Naive thymus-derived CD4-positive, alpha-beta T cell (primary cell): ENCODE measurements at regions not wholly inside any gene's neighbourhood (a gene's known extent, or its start where the extent isn't known, plus 50 kb on each side); places are given as distances from the start of the nearest gene placed in this dataset.

Source experiments
- ATAC-seq: fragments of 150-1000 bp; cut with Tn5 transposase; 2 replicates; pipeline ENCODE4 v1.10.0; 2021; ENCODE audit warnings: mild to moderate bottlenecking, moderate library complexity
- CTCF ChIA-PET: fragments of 350-600 bp; sonication (Branson Sonifier 250); formaldehyde crosslinking; loops from one replicate; lab custom pipeline; 2021; ENCODE audit warnings: antibody characterized with exemption; lab: Charles Lee
- POLR2A ChIA-PET: fragments of 350-600 bp; sonication (Branson Sonifier 250); formaldehyde crosslinking; loops from one replicate; lab custom pipeline; 2021; ENCODE audit warnings: antibody characterized with exemption, inconsistent platforms; lab: Charles Lee
- DNase-seq, 9 donors: peaks; one replicate each; pipeline versions ENCODE4 v3.0.0 to v3.0.0-alpha.2; 2020 to 2022; ENCODE audit warnings: mixed read lengths in 1 of 9
- H3K27ac ChIP-seq: one replicate; pipeline ENCODE4 v1.7.0; 2013; ENCODE audit warnings: mild to moderate bottlenecking, low read depth, low read length, moderate library complexity
- H3K27me3 ChIP-seq, 2 donors: one replicate each; pipeline ENCODE4 v1.7.0; 2013; ENCODE audit warnings: low read length in 2 of 2, mild to moderate bottlenecking in 2 of 2, moderate library complexity in 2 of 2; ENCODE audit not compliant: control insufficient read depth in 2 of 2, insufficient read depth in 2 of 2
- H3K36me3 ChIP-seq, 3 experiments: 1 replicate in 2 of 3; 2 replicates in 1 of 3; pipeline ENCODE4 v1.7.0; 2013; ENCODE audit warnings: low read length in 3 of 3, mild to moderate bottlenecking in 3 of 3, moderate library complexity in 1 of 3; ENCODE audit not compliant: insufficient read depth in 3 of 3, control insufficient read depth in 2 of 3
- H3K4me1 ChIP-seq, 2 donors: one replicate each; pipeline ENCODE4 v1.7.0; 2013; ENCODE audit warnings: low read length in 2 of 2, mild to moderate bottlenecking in 2 of 2, moderate library complexity in 1 of 2; ENCODE audit not compliant: control insufficient read depth in 2 of 2, insufficient read depth in 2 of 2
- H3K4me3 ChIP-seq: 2 replicates; pipeline ENCODE4 v1.7.0; 2013; ENCODE audit warnings: mild to moderate bottlenecking, low read length
- H3K9me3 ChIP-seq, 3 experiments: 1 replicate in 2 of 3; 2 replicates in 1 of 3; pipeline ENCODE4 v1.7.0; 2013; ENCODE audit warnings: low read length in 3 of 3; ENCODE audit not compliant: control insufficient read depth in 2 of 3
- H3K27ac Mint-ChIP-seq, 9 donors: one replicate each; pipeline ENCODE4 v1.8.0; 2020 to 2022; ENCODE audit warnings: mixed read lengths in 9 of 9, mild to moderate bottlenecking in 8 of 9, moderate library complexity in 5 of 9, inconsistent platforms in 2 of 9
- H3K27me3 Mint-ChIP-seq, 5 donors: one replicate each; pipeline ENCODE4 v1.8.0; 2021 to 2022; ENCODE audit warnings: mixed read lengths in 5 of 5, mild to moderate bottlenecking in 1 of 5
- H3K36me3 Mint-ChIP-seq, 5 donors: one replicate each; pipeline ENCODE4 v1.8.0; 2020 to 2022; ENCODE audit warnings: mixed read lengths in 5 of 5, mild to moderate bottlenecking in 3 of 5, inconsistent platforms in 1 of 5
- H3K4me1 Mint-ChIP-seq, 7 donors: one replicate each; pipeline ENCODE4 v1.8.0; 2020 to 2022; ENCODE audit warnings: mixed read lengths in 7 of 7, mild to moderate bottlenecking in 3 of 7, inconsistent platforms in 1 of 7
- H3K4me3 Mint-ChIP-seq, 10 donors: one replicate each; pipeline ENCODE4 v1.8.0; 2020 to 2022; ENCODE audit warnings: mild to moderate bottlenecking in 10 of 10, mixed read lengths in 10 of 10, moderate library complexity in 6 of 10, inconsistent platforms in 2 of 10
- H3K9me3 Mint-ChIP-seq, 11 donors: one replicate each; pipeline ENCODE4 v1.8.0; 2020 to 2022; ENCODE audit warnings: mixed read lengths in 11 of 11, mild to moderate bottlenecking in 4 of 11, inconsistent platforms in 1 of 11, moderate library complexity in 1 of 11
- intact Hi-C, 2 donors: fragments of 100-400 bp; cut with micrococcal nuclease; formaldehyde crosslinking; loops; one replicate each; pipeline ENCODE4 v1.15.1; 2023

DNA sequence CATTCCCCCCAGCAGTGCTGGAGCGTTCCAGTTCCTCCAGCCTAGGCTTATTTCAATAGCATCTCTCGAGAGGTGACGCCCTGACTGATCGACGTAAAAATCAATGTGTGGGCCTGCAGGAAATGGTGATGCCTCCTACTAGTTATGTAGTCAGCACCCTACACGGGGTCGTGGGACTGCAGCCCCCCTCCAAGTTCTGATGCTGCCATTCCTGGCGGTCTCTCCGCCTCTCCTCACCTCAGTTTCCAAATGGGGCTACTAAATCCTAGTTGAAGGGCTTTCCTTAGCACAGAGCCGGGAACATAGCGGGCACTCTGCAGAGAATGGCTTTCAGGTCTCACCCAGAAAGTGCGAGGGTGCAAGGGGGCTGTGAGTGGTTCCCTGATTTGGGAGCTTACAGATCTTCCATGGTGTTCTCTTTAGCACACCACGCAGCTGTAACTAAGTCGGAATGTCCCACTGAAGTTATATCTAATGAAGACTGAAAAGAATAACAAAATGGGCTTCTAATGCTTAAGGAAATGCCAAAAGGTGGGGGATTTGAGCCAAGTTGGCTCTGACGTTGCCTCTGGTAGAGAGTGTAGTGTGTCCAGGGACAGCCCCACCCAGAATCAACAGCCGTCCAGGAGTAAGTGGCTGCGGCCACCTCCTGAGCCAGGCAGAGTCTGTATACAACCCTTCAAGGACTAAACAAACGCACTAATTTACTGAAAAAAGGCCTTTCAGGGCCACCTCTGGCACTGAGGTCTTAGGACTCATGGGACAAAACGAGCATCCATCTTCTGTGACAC lies 299.7 kb upstream of the FOXF1 start:
- H3K4me1 ChIP-seq: no peaks in the 10 kb centered on the region
- intact Hi-C loops: no loop called here

DNA sequence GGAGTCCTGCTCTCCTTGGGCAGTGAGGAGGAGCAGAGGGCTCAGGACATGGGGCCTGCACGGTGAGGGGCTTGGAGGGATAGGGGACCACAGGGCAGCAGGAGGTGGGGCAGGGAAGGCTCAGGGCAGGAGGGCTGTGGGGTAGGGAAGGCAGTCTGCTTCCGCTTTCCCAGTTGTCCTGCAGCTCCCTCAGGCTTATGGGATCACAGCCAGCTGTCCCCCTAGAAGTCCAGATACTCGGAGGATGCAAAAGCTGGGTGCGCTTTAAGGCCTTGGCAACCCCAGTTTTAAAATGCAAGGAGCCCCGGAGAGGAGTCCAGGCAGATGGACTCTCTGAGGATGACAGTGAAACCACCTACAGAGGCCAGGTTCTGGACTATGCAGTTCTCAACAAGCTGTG lies 299.1 kb upstream of the FOXF1 start:
- Histone ChIP-seq H3K36me3 (no peaks in the 10 kb centered on the region), H3K27me3 (no peaks in the 10 kb centered on the region), H3K9me3 (peaks cover 0 to 4% (median 0%) of the 10 kb centered on the region in 3 experiments), H3K4me1 (no peaks in the 10 kb centered on the region), H3K27ac (no peak overlapping the region), H3K4me3 (no peak overlapping the region)
- no peak overlapping the region for H3K27ac Mint-ChIP-seq
- ATAC-seq: no peak
- POLR2A ChIA-PET: no interaction called here
- H3K27me3 Mint-ChIP-seq: peaks cover 0 to 19% (median 4%) of the 10 kb centered on the region in 5 donors
- intact Hi-C loops: no loop called here
- CTCF ChIA-PET: no interaction called here
- H3K9me3 Mint-ChIP-seq: peaks cover 0 to 14% (median 7%) of the 10 kb centered on the region in 11 donors
- peaks cover 0 to 7% (median 3%) of the 10 kb centered on the region in 5 donors for H3K36me3 Mint-ChIP-seq
- no peak for DNase-seq
- no peak overlapping the region for H3K4me3 Mint-ChIP-seq
- peaks cover 0 to 10% (median 3%) of the 10 kb centered on the region in 7 donors for H3K4me1 Mint-ChIP-seq

More for the DNA sequence above, 299.7 kb upstream of the FOXF1 start:
- CTCF ChIA-PET: no interaction called here
- no peak overlapping the region for H3K4me3 ChIP-seq
- no peaks in the 10 kb centered on the region for H3K27me3 ChIP-seq
- no peak for ATAC-seq
- no peak overlapping the region for H3K27ac Mint-ChIP-seq
- H3K27ac ChIP-seq: no peak overlapping the region
- peaks cover 0 to 10% (median 3%) of the 10 kb centered on the region in 7 donors for H3K4me1 Mint-ChIP-seq
- peaks cover 0 to 14% (median 7%) of the 10 kb centered on the region in 11 donors for H3K9me3 Mint-ChIP-seq
- H3K36me3 ChIP-seq: no peaks in the 10 kb centered on the region
- H3K27me3 Mint-ChIP-seq: peaks cover 0 to 15% (median 4%) of the 10 kb centered on the region in 5 donors
- H3K4me3 Mint-ChIP-seq: no peak overlapping the region
- POLR2A ChIA-PET: no interaction called here
- DNase-seq: no peak
- peaks cover 0 to 4% (median 0%) of the 10 kb centered on the region in 3 experiments for H3K9me3 ChIP-seq
- H3K36me3 Mint-ChIP-seq: peaks cover 0 to 7% (median 3%) of the 10 kb centered on the region in 5 donors

DNA sequence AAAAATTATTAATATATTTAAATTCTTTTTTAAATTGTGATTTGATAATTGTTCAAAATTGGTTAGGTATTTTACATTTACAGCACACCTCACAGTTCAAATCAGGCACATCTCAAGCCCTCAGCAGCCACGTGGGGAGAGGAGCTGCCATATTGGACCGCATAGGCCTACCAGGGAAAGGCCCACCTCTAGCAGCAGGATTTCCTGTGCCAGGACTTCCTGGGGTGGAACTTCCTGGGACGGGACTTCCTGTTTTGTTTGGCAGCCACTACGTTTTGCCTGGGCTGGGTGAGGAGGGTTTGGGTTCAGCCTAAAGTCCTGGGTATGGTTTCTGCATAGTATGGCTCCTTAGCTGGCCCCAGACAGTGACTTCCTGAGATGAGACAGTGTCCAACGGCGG lies 298.5 kb upstream of the FOXF1 start:
- no peaks in the 10 kb centered on the region for H3K4me1 ChIP-seq
- peaks cover 0 to 14% (median 7%) of the 10 kb centered on the region in 11 donors for H3K9me3 Mint-ChIP-seq
- no peak for DNase-seq
- no peaks in the 10 kb centered on the region for H3K36me3 ChIP-seq
- H3K27me3 Mint-ChIP-seq: peaks cover 0 to 24% (median 4%) of the 10 kb centered on the region in 5 donors
- peaks cover 0 to 4% (median 0%) of the 10 kb centered on the region in 3 experiments for H3K9me3 ChIP-seq
- H3K36me3 Mint-ChIP-seq: peaks cover 0 to 7% (median 3%) of the 10 kb centered on the region in 5 donors
- ChIA-PET POLR2A (no interaction called here), CTCF (no interaction called here)
- no peak overlapping the region for H3K4me3 Mint-ChIP-seq
- ATAC-seq: no peak
- intact Hi-C loops: no loop called here
- peaks cover 0 to 10% (median 3%) of the 10 kb centered on the region in 7 donors for H3K4me1 Mint-ChIP-seq
- H3K27ac ChIP-seq: no peak overlapping the region
- no peak overlapping the region for H3K4me3 ChIP-seq
- no peaks in the 10 kb centered on the region for H3K27me3 ChIP-seq
- no peak overlapping the region for H3K27ac Mint-ChIP-seq

DNA sequence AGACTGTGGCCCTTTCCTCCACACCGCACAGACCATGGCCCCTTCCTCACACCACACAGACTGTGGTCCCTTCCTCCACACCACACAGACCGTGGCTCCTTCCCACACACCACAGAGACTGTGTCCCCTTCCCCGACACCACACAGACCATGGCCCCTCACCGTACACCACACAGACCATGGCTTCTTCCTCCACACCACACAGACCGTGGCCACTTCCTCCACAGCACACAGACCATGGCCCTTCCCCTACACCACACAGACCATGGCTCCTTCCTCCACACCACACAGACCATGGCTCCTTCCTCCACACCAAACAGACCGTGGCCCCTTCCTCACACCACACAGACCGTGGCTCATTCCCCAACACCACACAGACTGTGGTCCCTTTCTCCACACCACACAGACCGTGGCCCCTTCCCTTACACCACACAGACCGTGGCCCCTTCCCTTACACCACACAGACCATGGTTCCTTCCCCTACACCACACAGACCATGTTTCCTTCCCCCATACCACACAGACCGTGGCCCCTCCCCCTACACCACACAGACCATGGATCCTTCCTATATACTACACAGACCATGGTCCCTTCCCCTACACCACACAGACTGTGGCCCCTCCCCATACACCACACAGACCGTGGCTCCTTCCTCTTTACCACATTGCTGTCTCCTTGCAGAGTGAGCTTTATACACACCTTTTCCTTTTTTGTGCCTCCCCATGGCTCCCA lies 297.5 kb upstream of the FOXF1 start:
- Mint-ChIP-seq H3K27ac (peak overlapping the region in 1 of 9 donors; percentile 85), H3K36me3 (peaks cover 0 to 7% (median 3%) of the 10 kb centered on the region in 5 donors)
- no peaks in the 10 kb centered on the region for H3K36me3 ChIP-seq

DNA sequence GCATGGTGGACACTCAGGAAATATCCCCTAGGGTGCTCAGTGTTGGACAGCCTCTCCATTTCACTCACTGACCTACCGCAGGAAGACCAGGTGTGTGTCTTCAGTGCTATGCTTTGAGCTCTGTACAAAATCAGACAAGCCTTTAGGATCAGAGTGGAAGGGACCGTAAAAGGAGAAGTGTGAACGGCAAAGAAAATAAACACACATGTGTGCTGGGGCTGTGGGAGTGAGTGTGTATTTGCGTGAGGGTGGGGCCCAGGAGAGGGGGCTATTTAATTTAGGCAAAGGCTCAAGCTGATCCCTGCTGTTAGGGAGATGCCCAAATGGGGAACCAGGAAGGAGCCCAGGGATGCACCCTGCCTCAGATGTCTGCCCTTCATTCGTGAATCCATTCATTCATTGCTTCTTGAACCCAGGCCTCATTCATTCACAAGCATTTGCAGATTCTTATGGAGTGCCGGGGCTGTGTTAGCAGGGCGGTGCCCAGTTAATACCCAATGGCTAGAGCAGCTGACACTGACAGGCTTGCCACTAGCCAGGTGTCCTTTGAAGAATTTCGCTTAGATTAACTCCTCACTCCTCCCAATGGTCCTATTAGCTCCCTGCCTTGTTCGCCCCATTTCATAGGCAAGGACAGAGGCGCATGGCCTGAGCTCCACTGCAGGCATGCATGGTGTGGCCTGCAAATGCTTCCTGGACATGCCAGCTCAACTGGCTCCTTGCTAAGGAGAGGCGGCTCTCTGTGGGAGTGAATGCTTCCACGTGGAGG lies 296.7 kb upstream of the FOXF1 start:
- Histone ChIP-seq H3K4me1 (no peaks in the 10 kb centered on the region), H3K4me3 (no peak overlapping the region), H3K9me3 (peaks cover 0 to 4% (median 0%) of the 10 kb centered on the region in 3 experiments), H3K27ac (no peak overlapping the region), H3K36me3 (no peaks in the 10 kb centered on the region), H3K27me3 (no peaks in the 10 kb centered on the region)
- Mint-ChIP-seq H3K9me3 (peaks cover 0 to 14% (median 7%) of the 10 kb centered on the region in 11 donors), H3K27ac (peak overlapping the region in 1 of 9 donors; percentile 85), H3K4me3 (no peak overlapping the region), H3K4me1 (peaks cover 0 to 10% (median 3%) of the 10 kb centered on the region in 7 donors), H3K27me3 (peaks cover 0 to 24% (median 8%) of the 10 kb centered on the region in 5 donors), H3K36me3 (peaks cover 0 to 7% (median 3%) of the 10 kb centered on the region in 5 donors)
- ChIA-PET CTCF (no interaction called here), POLR2A (no interaction called here)
- DNase-seq (no peak), ATAC-seq (no peak)
- intact Hi-C loops: no loop called here

More for the DNA sequence above, 297.5 kb upstream of the FOXF1 start:
- no peak for DNase-seq
- H3K4me1 ChIP-seq: no peaks in the 10 kb centered on the region
- ChIA-PET POLR2A (no interaction called here), CTCF (no interaction called here)
- no peak overlapping the region for H3K27ac ChIP-seq
- H3K4me3 ChIP-seq: no peak overlapping the region
- H3K9me3 ChIP-seq: peaks cover 0 to 4% (median 0%) of the 10 kb centered on the region in 3 experiments
- peak; percentile 46 for ATAC-seq
- H3K27me3 ChIP-seq: no peaks in the 10 kb centered on the region
- intact Hi-C loops: no loop called here
- Mint-ChIP-seq H3K9me3 (peaks cover 0 to 14% (median 7%) of the 10 kb centered on the region in 11 donors), H3K4me3 (peak overlapping the region in 1 of 10 donors; percentile 44), H3K4me1 (peaks cover 0 to 10% (median 3%) of the 10 kb centered on the region in 7 donors), H3K27me3 (peaks cover 0 to 20% (median 8%) of the 10 kb centered on the region in 5 donors)
